IMR-90 (cell line): ENCODE measurements at regions not wholly inside any gene's neighbourhood (a gene's known extent, or its start where the extent isn't known, plus 50 kb on each side); places are given as distances from the start of the nearest gene placed in this dataset.

Source experiments
- ATAC-seq: fragments of 200-7000 bp; cut with Tn5 transposase; 2 replicates; pipeline ENCODE4 v1.9.1; 2020; ENCODE audit warnings: low read depth, mild to moderate bottlenecking, moderate library complexity
- BruUV-seq: library from RNA; stranded (reverse); fragments of 400-500 nt; replicated peaks from 2 replicates; lab custom pipeline; 2021; lab: Mats Ljungman, UMichigan
- CTCF ChIA-PET: fragments of 300-600 bp; formaldehyde crosslinking; extraction: SDS; loops from one replicate; lab custom pipeline; 2021; ENCODE audit warnings: antibody characterized with exemption; lab: Yijun Ruan, JAX
- POLR2A ChIA-PET: fragments of 300-600 bp; sonication (Branson Sonifier 250); formaldehyde crosslinking; loops from one replicate; lab custom pipeline; 2022; ENCODE audit warnings: antibody characterized with exemption; ENCODE audit not compliant: unreplicated experiment; lab: Charles Lee
- DNase-seq: peaks from one replicate; pipeline ENCODE4 v3.0.0; 2013
- H2AFZ ChIP-seq: replicated peaks from 2 replicates; pipeline ENCODE3; 2013; ENCODE audit warnings: low read length, mild to moderate bottlenecking; ENCODE audit not compliant: poor library complexity
- H2AK5ac ChIP-seq: 2 replicates; pipeline ENCODE4 v1.6.1; 2013; ENCODE audit warnings: low read depth, low read length, inconsistent platforms
- H2AK9ac ChIP-seq: replicated peaks from 2 replicates; pipeline ENCODE3; 2013; ENCODE audit warnings: mild to moderate bottlenecking, low read depth, low read length, moderate library complexity; ENCODE audit not compliant: poor library complexity
- H2BK120ac ChIP-seq: 2 replicates; pipeline ENCODE4 v1.6.1; 2013; ENCODE audit warnings: low read depth, low read length, inconsistent platforms
- H2BK15ac ChIP-seq: 3 replicates; pipeline ENCODE4 v1.6.1; 2013; ENCODE audit warnings: low read depth, low read length, inconsistent platforms
- H2BK20ac ChIP-seq: 2 replicates; pipeline ENCODE4 v1.6.1; 2013; ENCODE audit warnings: low read depth, mild to moderate bottlenecking, inconsistent platforms, low read length, moderate library complexity
- H2BK5ac ChIP-seq: 2 replicates; pipeline ENCODE4 v1.6.1; 2013; ENCODE audit warnings: mild to moderate bottlenecking, low read depth, low read length, inconsistent platforms; ENCODE audit not compliant: poor library complexity, severe bottlenecking
- H3K14ac ChIP-seq: replicated peaks from 2 replicates; pipeline ENCODE4 v1.6.1; 2013; ENCODE audit warnings: low read depth, low read length, inconsistent platforms
- H3K18ac ChIP-seq: 2 replicates; pipeline ENCODE4 v1.6.1; 2013; ENCODE audit warnings: low read depth, low read length, control low read depth
- H3K23ac ChIP-seq: 2 replicates; pipeline ENCODE4 v1.6.1; 2013; ENCODE audit warnings: low read depth, low read length, inconsistent platforms
- H3K27ac ChIP-seq: 2 replicates; pipeline ENCODE4 v1.5.1; 2013; ENCODE audit warnings: mild to moderate bottlenecking, control low read depth, low read length; ENCODE audit not compliant: insufficient read depth
- H3K27me3 ChIP-seq: 2 replicates; pipeline ENCODE4 v1.6.1; 2013; ENCODE audit warnings: low read length; ENCODE audit not compliant: control insufficient read depth, insufficient read depth
- H3K36me3 ChIP-seq: 2 replicates; pipeline ENCODE4 v1.6.1; 2013; ENCODE audit warnings: low read length, mixed read lengths; ENCODE audit not compliant: control insufficient read depth, insufficient read depth
- H3K4ac ChIP-seq: 2 replicates; pipeline ENCODE4 v1.6.1; 2013; ENCODE audit warnings: low read depth, low read length, inconsistent platforms
- H3K4me1 ChIP-seq: 2 replicates; pipeline ENCODE4 v1.6.1; 2013; ENCODE audit warnings: low read length, mixed read lengths; ENCODE audit not compliant: control insufficient read depth, insufficient read depth
- H3K4me2 ChIP-seq: 2 replicates; pipeline ENCODE4 v1.6.1; 2013; ENCODE audit warnings: low read depth, mild to moderate bottlenecking, control low read depth, low read length, moderate library complexity
- H3K4me3 ChIP-seq: 2 replicates; pipeline ENCODE4 v1.5.1; 2013; ENCODE audit warnings: low read depth, mild to moderate bottlenecking, control low read depth, low read length, moderate library complexity; ENCODE audit not compliant: insufficient read depth
- H3K56ac ChIP-seq: 2 replicates; pipeline ENCODE4 v1.6.1; 2013; ENCODE audit warnings: low read length, inconsistent platforms; ENCODE audit not compliant: insufficient read depth; ENCODE audit errors: extremely low read depth
- H3K79me1 ChIP-seq, 2 experiments: 2 replicates each; pipeline ENCODE4 v1.6.1; 2013; ENCODE audit warnings: low read length in 2 of 2, inconsistent platforms in 1 of 2, low read depth in 1 of 2
- H3K9ac ChIP-seq: 2 replicates; pipeline ENCODE4 v1.6.1; 2013; ENCODE audit warnings: low read depth, low read length, control low read depth
- H3K9me1 ChIP-seq: 2 replicates; pipeline ENCODE4 v1.6.1; 2013; ENCODE audit warnings: low read length, inconsistent platforms; ENCODE audit not compliant: insufficient read depth
- H3K9me3 ChIP-seq: 2 replicates; pipeline ENCODE4 v1.6.1; 2013; ENCODE audit warnings: low read length; ENCODE audit not compliant: control insufficient read depth, insufficient read depth
- H4K20me1 ChIP-seq: 2 replicates; pipeline ENCODE4 v1.6.1; 2013; ENCODE audit warnings: low read length, inconsistent platforms; ENCODE audit not compliant: insufficient read depth
- H4K5ac ChIP-seq: 2 replicates; pipeline ENCODE4 v1.6.1; 2013; ENCODE audit warnings: mild to moderate bottlenecking, low read depth, low read length, control low read depth
- H4K8ac ChIP-seq, 2 experiments: 2 replicates each; pipeline ENCODE4 v1.6.1; 2013; ENCODE audit warnings: low read depth in 2 of 2, low read length in 2 of 2, control low read depth in 1 of 2, inconsistent platforms in 1 of 2
- H4K91ac ChIP-seq: 2 replicates; pipeline ENCODE4 v1.6.1; 2013; ENCODE audit warnings: low read depth, low read length, inconsistent platforms; ENCODE audit not compliant: insufficient read depth
- BHLHE40 ChIP-seq: fragments of 150-350 bp; IDR thresholded peaks from 2 replicates; pipeline ENCODE4 v1.6.1; 2016; ENCODE audit warnings: mild to moderate bottlenecking, low read depth, low read length
- FOS ChIP-seq: fragments of 150-350 bp; IDR thresholded peaks from 2 replicates; pipeline ENCODE4 v1.6.1; 2016; ENCODE audit warnings: low read depth, low read length
- MXI1 ChIP-seq: IDR thresholded peaks from 2 replicates; pipeline ENCODE4 v1.6.1; 2012; ENCODE audit warnings: low read depth, mild to moderate bottlenecking, low read length, moderate library complexity, borderline replicate concordance
- POLR2A ChIP-seq: IDR thresholded peaks from 2 replicates; pipeline ENCODE4 v1.6.1; 2012; ENCODE audit warnings: mild to moderate bottlenecking, low read depth, low read length
- RAD21 ChIP-seq: IDR thresholded peaks from 2 replicates; pipeline ENCODE4 v1.6.1; 2012; ENCODE audit warnings: low read length, improper control_type of control experiment
- RCOR1 ChIP-seq: IDR thresholded peaks from 2 replicates; pipeline ENCODE4 v1.6.1; 2012; ENCODE audit warnings: mild to moderate bottlenecking, low read length, improper control_type of control experiment; ENCODE audit not compliant: insufficient replicate concordance
- SMC3 ChIP-seq: fragments of 150-350 bp; IDR thresholded peaks from 2 replicates; pipeline ENCODE4 v1.6.1; 2016; ENCODE audit warnings: low read depth, mild to moderate bottlenecking, antibody characterized with exemption, low read length, moderate library complexity
- WGBS, 2 experiments: methylation state at CpG; one replicate each; pipeline versions ENCODE4 v1.1.5 to v1.1.7; 2013; ENCODE audit warnings: missing lambda C conversion rate in 2 of 2; ENCODE audit not compliant: insufficient read length in 1 of 2; ENCODE audit errors: extremely low coverage in 2 of 2; 5-methylcytosine and 5-hydroxymethylcytosine counted together
- dilution Hi-C: fragments of 300-500 bp; cut with HindIII; formaldehyde crosslinking; loops from one replicate; pipeline ENCODE4 v1.14.3; 2018; ENCODE audit warnings: low sequenced_read_pairs; ENCODE audit not compliant: unreplicated experiment
- in situ Hi-C: fragments of 300-500 bp; cut with MboI; formaldehyde crosslinking; loops from 3 replicates; pipeline ENCODE4 v1.14.3; 2019; ENCODE audit warnings: low sequenced_read_pairs, inconsistent platforms, mixed read lengths
- intact Hi-C: fragments of 100-400 bp; cut with micrococcal nuclease; formaldehyde crosslinking; loops from 2 replicates; pipeline ENCODE4 v1.10.0; 2022
- TF ChIP-seq, protein P1 (sequence below): conservative IDR thresholded peaks from 2 replicates; pipeline ENCODE4 v1.5.1; 2012; ENCODE audit warnings: mild to moderate bottlenecking, low read depth, low read length, improper control_type of control experiment

DNA sequence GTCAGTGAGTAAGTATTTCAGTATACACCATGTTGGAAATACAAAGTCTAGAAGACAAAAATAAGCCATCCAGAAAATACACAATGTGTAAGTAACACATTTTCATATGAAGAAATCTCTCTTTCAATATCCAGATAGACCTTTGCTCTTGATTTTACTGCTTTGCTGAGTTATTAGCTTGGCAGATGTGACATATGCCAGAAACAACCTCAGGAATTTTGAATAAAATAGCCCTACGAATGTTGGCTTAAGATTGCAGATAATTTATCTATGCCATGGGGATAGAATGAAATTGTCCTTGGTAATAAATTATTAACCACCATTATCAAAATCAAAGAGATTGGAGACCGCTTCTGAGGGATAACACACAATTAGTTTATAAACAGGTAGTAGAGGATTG lies 1036.9 kb upstream of the EPHA7 start:
- no peak overlapping the region for H3K9ac ChIP-seq
- H3K9me1 ChIP-seq, result no peaks in the 10 kb centered on the region
- H3K4me2 ChIP-seq, result no peak overlapping the region
- H3K4me3 ChIP-seq, result no peak overlapping the region
- in situ Hi-C loops, result no loop called here
- dilution Hi-C loops, result no loop called here
- TF ChIP-seq MXI1 (no peak), POLR2A (no peak), BHLHE40 (no peak), RCOR1 (no peak), SMC3 (no peak), RAD21 (no peak), FOS (no peak)
- TF ChIP-seq, protein P1, sequence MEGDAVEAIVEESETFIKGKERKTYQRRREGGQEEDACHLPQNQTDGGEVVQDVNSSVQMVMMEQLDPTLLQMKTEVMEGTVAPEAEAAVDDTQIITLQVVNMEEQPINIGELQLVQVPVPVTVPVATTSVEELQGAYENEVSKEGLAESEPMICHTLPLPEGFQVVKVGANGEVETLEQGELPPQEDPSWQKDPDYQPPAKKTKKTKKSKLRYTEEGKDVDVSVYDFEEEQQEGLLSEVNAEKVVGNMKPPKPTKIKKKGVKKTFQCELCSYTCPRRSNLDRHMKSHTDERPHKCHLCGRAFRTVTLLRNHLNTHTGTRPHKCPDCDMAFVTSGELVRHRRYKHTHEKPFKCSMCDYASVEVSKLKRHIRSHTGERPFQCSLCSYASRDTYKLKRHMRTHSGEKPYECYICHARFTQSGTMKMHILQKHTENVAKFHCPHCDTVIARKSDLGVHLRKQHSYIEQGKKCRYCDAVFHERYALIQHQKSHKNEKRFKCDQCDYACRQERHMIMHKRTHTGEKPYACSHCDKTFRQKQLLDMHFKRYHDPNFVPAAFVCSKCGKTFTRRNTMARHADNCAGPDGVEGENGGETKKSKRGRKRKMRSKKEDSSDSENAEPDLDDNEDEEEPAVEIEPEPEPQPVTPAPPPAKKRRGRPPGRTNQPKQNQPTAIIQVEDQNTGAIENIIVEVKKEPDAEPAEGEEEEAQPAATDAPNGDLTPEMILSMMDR, result no peak
- H3K23ac ChIP-seq, result no peak overlapping the region
- no peak overlapping the region for H3K18ac ChIP-seq
- no peaks in the 10 kb centered on the region for H3K9me3 ChIP-seq
- H3K4me1 ChIP-seq, result no peaks in the 10 kb centered on the region
- H2AK9ac ChIP-seq, result no peak overlapping the region
- no peak for ATAC-seq
- H3K27ac ChIP-seq, result no peak overlapping the region
- POLR2A ChIA-PET, result no interaction called here
- H4K8ac ChIP-seq, result no peak overlapping the region
- intact Hi-C loops, result no loop called here
- no peak overlapping the region for H3K4ac ChIP-seq
- no peaks in the 10 kb centered on the region for H3K27me3 ChIP-seq
- H3K14ac ChIP-seq, result no peak overlapping the region
- WGBS, 2 experiments, result no CpG with 5 or more reads among the region's 2 CpGs
- DNase-seq, result no peak
- no peak overlapping the region for H3K56ac ChIP-seq
- no peak overlapping the region for H2BK20ac ChIP-seq
- CTCF ChIA-PET, result no interaction called here
- no peak overlapping the region for H2AK5ac ChIP-seq
- no peak overlapping the region for H2BK5ac ChIP-seq
- H3K79me1 ChIP-seq, result no peaks in the 10 kb centered on the region
- H2BK15ac ChIP-seq, result no peak overlapping the region
- no peak overlapping the region for H2BK120ac ChIP-seq
- no peak overlapping the region for H4K91ac ChIP-seq
- no peaks in the 10 kb centered on the region for H3K36me3 ChIP-seq
- BruUV-seq, result no TSS peak
- H4K20me1 ChIP-seq, result no peaks in the 10 kb centered on the region
- no peak overlapping the region for H4K5ac ChIP-seq
- H2AFZ ChIP-seq, result no peak overlapping the region
